ENCODE measurements at regions not wholly inside any gene's neighbourhood (a gene's known extent, or its start where the extent isn't known, plus 50 kb on each side); places are given as distances from the start of the nearest gene placed in this dataset.
"Not testable (repeated sequence)": the region's sequence is repeated elsewhere in the genome, so short reads cannot be mapped to it uniquely, and the experiment has no call there.

- DNase-seq (ENCODE audit: low read depth): no peak
These were observed 72.7 kb upstream of the NALF2 start for GRCh38 chrX:69431420-69431819.

GRCh38 chrX:69430785-69431184 is 73.3 kb upstream of the NALF2 start:
- no peak for DNase-seq (ENCODE audit: low read depth)

- no peak for DNase-seq (ENCODE audit: low read depth)
These were observed 74.6 kb upstream of the NALF2 start for GRCh38 chrX:69429339-69430015.

- DNase-seq (ENCODE audit: low read depth): no peak
These were observed 75.9 kb upstream of the NALF2 start for GRCh38 chrX:69428216-69428615.

- DNase-seq (ENCODE audit: low read depth): no peak
These were observed 79.2 kb upstream of the NALF2 start for GRCh38 chrX:69424910-69425309.

- no peak for DNase-seq (ENCODE audit: low read depth)
These were observed 80.0 kb upstream of the NALF2 start for GRCh38 chrX:69424161-69424560.

GRCh38 chrX:69422208-69422607 is 81.9 kb upstream of the NALF2 start:
- not testable (repeated sequence) for DNase-seq (ENCODE audit: low read depth)

GRCh38 chrX:69415698-69416097 is 88.4 kb upstream of the NALF2 start:
- DNase-seq (ENCODE audit: low read depth): no peak

- no peak for DNase-seq (ENCODE audit: low read depth)
These were observed 91.5 kb upstream of the NALF2 start for GRCh38 chrX:69412661-69413060.

GRCh38 chrX:69398881-69399280 is 105.2 kb upstream of the NALF2 start:
- no peak for DNase-seq (ENCODE audit: low read depth)

GRCh38 chrX:69396916-69397315 is 107.2 kb upstream of the NALF2 start:
- no peak for DNase-seq (ENCODE audit: low read depth)

GRCh38 chrX:69395306-69395705 is 108.8 kb upstream of the NALF2 start:
- no peak for DNase-seq (ENCODE audit: low read depth)

GRCh38 chrX:69389101-69389501 is 115.0 kb upstream of the NALF2 start:
- no peak for DNase-seq (ENCODE audit: low read depth)

GRCh38 chrX:69388526-69388925 is 115.6 kb upstream of the NALF2 start:
- DNase-seq (ENCODE audit: low read depth): no peak

- peak; percentile 1 for DNase-seq (ENCODE audit: low read depth)
These were observed 116.3 kb upstream of the NALF2 start for GRCh38 chrX:69387567-69388487.

- DNase-seq (ENCODE audit: low read depth): no peak
These were observed 117.4 kb upstream of the NALF2 start for GRCh38 chrX:69386681-69387080.

GRCh38 chrX:69379412-69379811 is 124.7 kb upstream of the NALF2 start:
- no peak for DNase-seq (ENCODE audit: low read depth)

- no peak for DNase-seq (ENCODE audit: low read depth)
These were observed 129.6 kb upstream of the NALF2 start for GRCh38 chrX:69374569-69374968.

- no peak for DNase-seq (ENCODE audit: low read depth)
These were observed 131.7 kb upstream of the NALF2 start for GRCh38 chrX:69372435-69372834.

GRCh38 chrX:69371159-69371558 is 133.0 kb upstream of the NALF2 start:
- DNase-seq (ENCODE audit: low read depth): no peak

- no peak for DNase-seq (ENCODE audit: low read depth)
These were observed 134.1 kb upstream of the NALF2 start for GRCh38 chrX:69369999-69370398.

- DNase-seq (ENCODE audit: low read depth): no peak
These were observed 137.9 kb upstream of the NALF2 start for GRCh38 chrX:69366183-69366582.

GRCh38 chrX:69365755-69366154 is 138.4 kb upstream of the NALF2 start:
- no peak for DNase-seq (ENCODE audit: low read depth)

Measured in activated T-helper 9 cell treated with anti-CD3 and anti-CD28 coated beads, Interleukin-2, amount 50 U/mL, for 16 hours (primary cell).